Adrenal gland (tissue), 5 donors: ENCODE measurements at regions not wholly inside any gene's neighbourhood (a gene's known extent, or its start where the extent isn't known, plus 50 kb on each side); places are given as distances from the start of the nearest gene placed in this dataset.

ENCODE experiments used
- POLR2A ChIP-seq, 2 donors: fragments of 450-650 bp; IDR thresholded peaks; one replicate each; pipeline ENCODE4 v1.6.1; 2017; ENCODE audit warnings: antibody characterized with exemption in 2 of 2, mild to moderate bottlenecking in 2 of 2, moderate library complexity in 1 of 2
- TF ChIP-seq, protein P1 (sequence below), 6 experiments: fragments of 450-650 bp in 4 of 6; fragments of 200-600 bp in 2 of 6; sonication (generic) in 1 of 6; IDR thresholded peaks; 1 replicate in 5 of 6; 2 replicates in 1 of 6; pipeline versions ENCODE4 v1.5.1 to v1.8.0; 2016 to 2021; ENCODE audit warnings: antibody characterized with exemption in 6 of 6, mild to moderate bottlenecking in 2 of 6, moderate library complexity in 1 of 6
- donor health status: DM: no; HTN: no; CAD: no.

- TF ChIP-seq, protein P1, sequence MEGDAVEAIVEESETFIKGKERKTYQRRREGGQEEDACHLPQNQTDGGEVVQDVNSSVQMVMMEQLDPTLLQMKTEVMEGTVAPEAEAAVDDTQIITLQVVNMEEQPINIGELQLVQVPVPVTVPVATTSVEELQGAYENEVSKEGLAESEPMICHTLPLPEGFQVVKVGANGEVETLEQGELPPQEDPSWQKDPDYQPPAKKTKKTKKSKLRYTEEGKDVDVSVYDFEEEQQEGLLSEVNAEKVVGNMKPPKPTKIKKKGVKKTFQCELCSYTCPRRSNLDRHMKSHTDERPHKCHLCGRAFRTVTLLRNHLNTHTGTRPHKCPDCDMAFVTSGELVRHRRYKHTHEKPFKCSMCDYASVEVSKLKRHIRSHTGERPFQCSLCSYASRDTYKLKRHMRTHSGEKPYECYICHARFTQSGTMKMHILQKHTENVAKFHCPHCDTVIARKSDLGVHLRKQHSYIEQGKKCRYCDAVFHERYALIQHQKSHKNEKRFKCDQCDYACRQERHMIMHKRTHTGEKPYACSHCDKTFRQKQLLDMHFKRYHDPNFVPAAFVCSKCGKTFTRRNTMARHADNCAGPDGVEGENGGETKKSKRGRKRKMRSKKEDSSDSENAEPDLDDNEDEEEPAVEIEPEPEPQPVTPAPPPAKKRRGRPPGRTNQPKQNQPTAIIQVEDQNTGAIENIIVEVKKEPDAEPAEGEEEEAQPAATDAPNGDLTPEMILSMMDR (IDR thresholded peaks at IDR 0.05) = no peak
- TF ChIP-seq POLR2A (IDR thresholded peaks at IDR 0.05) = no peak
These were observed 681.7 kb upstream of the ADAMTS5 start for GRCh38 chr21:27648560-27648959.
